ENCODE measurements at regions not wholly inside any gene's neighbourhood (a gene's known extent, or its start where the extent isn't known, plus 50 kb on each side); places are given as distances from the start of the nearest gene placed in this dataset.

- Histone ChIP-seq H3K4me2 (ENCODE audit: low read length) (no peak overlapping the region), H3F3A (ENCODE audit: control insufficient read depth, insufficient read depth) (no peaks in the 10 kb centered on the region), H3K36me3 (ENCODE audit: control insufficient read depth, low read length) (no peaks in the 10 kb centered on the region), H3K4me1 (ENCODE audit: control insufficient read depth, low read length) (no peaks in the 10 kb centered on the region), H4K20me1 (ENCODE audit: control insufficient read depth, insufficient read depth, low read depth, low read length) (no peaks in the 10 kb centered on the region), H3K27ac (ENCODE audit: low read depth, low read length) (no peak overlapping the region), H3K79me2 (ENCODE audit: control insufficient read depth, low read length) (no peaks in the 10 kb centered on the region), H3K4me3 (ENCODE audit: low read length) (no peak overlapping the region), H3K9me3 (ENCODE audit: control insufficient read depth, insufficient read depth, low read length) (no peaks in the 10 kb centered on the region), H3K9me2 (replicated peaks; ENCODE audit: control insufficient read depth, low read length) (no peaks in the 10 kb centered on the region), H3K27me3 (ENCODE audit: control insufficient read depth, low read length) (no peaks in the 10 kb centered on the region)
- TF ChIP-seq EZH2phosphoT487 (IDR thresholded peaks at IDR 0.05; ENCODE audit: borderline replicate concordance, low read length), result no peak
- TF ChIP-seq CTCF (IDR thresholded peaks at IDR 0.05; ENCODE audit: low read depth, low read length, poor library complexity, severe bottlenecking), result no peak
These were observed 59.6 kb upstream of the NEDD9 start for GRCh38 chr6:11292091-11292490.

GRCh38 chr6:11291582-11291981 is 59.1 kb upstream of the NEDD9 start:
- no peak overlapping the region for H3K4me2 ChIP-seq (ENCODE audit: low read length)
- no peaks in the 10 kb centered on the region for H3K9me3 ChIP-seq (ENCODE audit: control insufficient read depth, insufficient read depth, low read length)
- no peaks in the 10 kb centered on the region for H3K79me2 ChIP-seq (ENCODE audit: control insufficient read depth, low read length)
- no peaks in the 10 kb centered on the region for H3K4me1 ChIP-seq (ENCODE audit: control insufficient read depth, low read length)
- no peak overlapping the region for H3K4me3 ChIP-seq (ENCODE audit: low read length)
- no peaks in the 10 kb centered on the region for H3K9me2 ChIP-seq (replicated peaks; ENCODE audit: control insufficient read depth, low read length)
- H4K20me1 ChIP-seq (ENCODE audit: control insufficient read depth, insufficient read depth, low read depth, low read length), result no peaks in the 10 kb centered on the region
- no peak overlapping the region for H3K27ac ChIP-seq (ENCODE audit: low read depth, low read length)
- H3K36me3 ChIP-seq (ENCODE audit: control insufficient read depth, low read length), result no peaks in the 10 kb centered on the region
- no peaks in the 10 kb centered on the region for H3F3A ChIP-seq (ENCODE audit: control insufficient read depth, insufficient read depth)
- TF ChIP-seq EZH2phosphoT487 (IDR thresholded peaks at IDR 0.05; ENCODE audit: borderline replicate concordance, low read length), result no peak
- TF ChIP-seq CTCF (IDR thresholded peaks at IDR 0.05; ENCODE audit: low read depth, low read length, poor library complexity, severe bottlenecking), result no peak
- H3K27me3 ChIP-seq (ENCODE audit: control insufficient read depth, low read length), result no peaks in the 10 kb centered on the region

- H3K4me1 ChIP-seq (ENCODE audit: control insufficient read depth, low read length), result no peaks in the 10 kb centered on the region
- no peak overlapping the region for H3K4me2 ChIP-seq (ENCODE audit: low read length)
- no peak overlapping the region for H3K27ac ChIP-seq (ENCODE audit: low read depth, low read length)
- no peaks in the 10 kb centered on the region for H4K20me1 ChIP-seq (ENCODE audit: control insufficient read depth, insufficient read depth, low read depth, low read length)
- no peaks in the 10 kb centered on the region for H3K79me2 ChIP-seq (ENCODE audit: control insufficient read depth, low read length)
- no peaks in the 10 kb centered on the region for H3F3A ChIP-seq (ENCODE audit: control insufficient read depth, insufficient read depth)
- no peaks in the 10 kb centered on the region for H3K9me3 ChIP-seq (ENCODE audit: control insufficient read depth, insufficient read depth, low read length)
- no peaks in the 10 kb centered on the region for H3K9me2 ChIP-seq (replicated peaks; ENCODE audit: control insufficient read depth, low read length)
- no peak overlapping the region for H3K4me3 ChIP-seq (ENCODE audit: low read length)
- no peaks in the 10 kb centered on the region for H3K36me3 ChIP-seq (ENCODE audit: control insufficient read depth, low read length)
- no peaks in the 10 kb centered on the region for H3K27me3 ChIP-seq (ENCODE audit: control insufficient read depth, low read length)
- TF ChIP-seq EZH2phosphoT487 (IDR thresholded peaks at IDR 0.05; ENCODE audit: borderline replicate concordance, low read length) (no peak), CTCF (IDR thresholded peaks at IDR 0.05; ENCODE audit: low read depth, low read length, poor library complexity, severe bottlenecking) (no peak)
These were observed 57.6 kb upstream of the NEDD9 start for GRCh38 chr6:11290027-11290426.

GRCh38 chr6:11288065-11288464 is 55.6 kb upstream of the NEDD9 start:
- H3K4me1 ChIP-seq (ENCODE audit: control insufficient read depth, low read length), result no peaks in the 10 kb centered on the region
- no peaks in the 10 kb centered on the region for H4K20me1 ChIP-seq (ENCODE audit: control insufficient read depth, insufficient read depth, low read depth, low read length)
- no peak for TF ChIP-seq EZH2phosphoT487 (IDR thresholded peaks at IDR 0.05; ENCODE audit: borderline replicate concordance, low read length)
- no peak for TF ChIP-seq CTCF (IDR thresholded peaks at IDR 0.05; ENCODE audit: low read depth, low read length, poor library complexity, severe bottlenecking)
- no peaks in the 10 kb centered on the region for H3K36me3 ChIP-seq (ENCODE audit: control insufficient read depth, low read length)
- no peak overlapping the region for H3K4me2 ChIP-seq (ENCODE audit: low read length)
- no peaks in the 10 kb centered on the region for H3F3A ChIP-seq (ENCODE audit: control insufficient read depth, insufficient read depth)
- no peaks in the 10 kb centered on the region for H3K27me3 ChIP-seq (ENCODE audit: control insufficient read depth, low read length)
- H3K9me3 ChIP-seq (ENCODE audit: control insufficient read depth, insufficient read depth, low read length), result no peaks in the 10 kb centered on the region
- H3K4me3 ChIP-seq (ENCODE audit: low read length), result no peak overlapping the region
- H3K9me2 ChIP-seq (replicated peaks; ENCODE audit: control insufficient read depth, low read length), result no peaks in the 10 kb centered on the region
- no peak overlapping the region for H3K27ac ChIP-seq (ENCODE audit: low read depth, low read length)
- H3K79me2 ChIP-seq (ENCODE audit: control insufficient read depth, low read length), result no peaks in the 10 kb centered on the region
